ENCODE measurements at regions not wholly inside any gene's neighbourhood (a gene's known extent, or its start where the extent isn't known, plus 50 kb on each side); places are given as distances from the start of the nearest gene placed in this dataset.
"Not testable (repeated sequence)": the region's sequence is repeated elsewhere in the genome, so short reads cannot be mapped to it uniquely, and the experiment has no call there.

- no peak for DNase-seq (ENCODE audit: low read depth in 3 of 3)
These were observed 231.3 kb downstream of the ERMARD start for GRCh38 chr6:169982461-169983386.

- DNase-seq (ENCODE audit: low read depth in 3 of 3) = no peak
These were observed 230.5 kb downstream of the ERMARD start for GRCh38 chr6:169981969-169982368.

- no peak for DNase-seq (ENCODE audit: low read depth in 3 of 3)
These were observed 230.1 kb downstream of the ERMARD start for GRCh38 chr6:169981568-169981967.

GRCh38 chr6:169980826-169981450 is 229.5 kb downstream of the ERMARD start:
- no peak for DNase-seq (ENCODE audit: low read depth in 3 of 3)

- no peak for DNase-seq (ENCODE audit: low read depth in 3 of 3)
These were observed 228.5 kb downstream of the ERMARD start for GRCh38 chr6:169979873-169980432.

- DNase-seq (ENCODE audit: low read depth in 3 of 3) = no peak
These were observed 227.3 kb downstream of the ERMARD start for GRCh38 chr6:169978615-169979161.

- no peak for DNase-seq (ENCODE audit: low read depth in 3 of 3)
These were observed 226.2 kb downstream of the ERMARD start for GRCh38 chr6:169977434-169978265.

- no peak for DNase-seq (ENCODE audit: low read depth in 3 of 3)
These were observed 225.1 kb downstream of the ERMARD start for GRCh38 chr6:169976301-169977081.

- DNase-seq (ENCODE audit: low read depth in 3 of 3) = no peak
These were observed 224.3 kb downstream of the ERMARD start for GRCh38 chr6:169975701-169976100.

GRCh38 chr6:169975286-169975685 is 223.9 kb downstream of the ERMARD start:
- no peak for DNase-seq (ENCODE audit: low read depth in 3 of 3)

- no peak for DNase-seq (ENCODE audit: low read depth in 3 of 3)
These were observed 223.2 kb downstream of the ERMARD start for GRCh38 chr6:169974663-169975062.

- not testable (repeated sequence) for DNase-seq (ENCODE audit: low read depth in 3 of 3)
These were observed 222.4 kb downstream of the ERMARD start for GRCh38 chr6:169973588-169974467.

GRCh38 chr6:169972736-169973135 is 221.3 kb downstream of the ERMARD start:
- DNase-seq (ENCODE audit: low read depth in 3 of 3) = no peak

- no peak for DNase-seq (ENCODE audit: low read depth in 3 of 3)
These were observed 220.8 kb downstream of the ERMARD start for GRCh38 chr6:169972101-169972651.

GRCh38 chr6:169971081-169971861 is 219.8 kb downstream of the ERMARD start:
- no peak for DNase-seq (ENCODE audit: low read depth in 3 of 3)

GRCh38 chr6:169970306-169970988 is 219.0 kb downstream of the ERMARD start:
- DNase-seq (ENCODE audit: low read depth in 3 of 3) = no peak

GRCh38 chr6:169969372-169970099 is 218.1 kb downstream of the ERMARD start:
- no peak for DNase-seq (ENCODE audit: low read depth in 3 of 3)

Data from stimulated activated CD4-positive, alpha-beta T cell treated with anti-CD3 and anti-CD28 coated beads, TNF-alpha, amount 100 ng/mL, for 48 hours (primary cell).